CD4-positive, alpha-beta T cell treated with Interleukin-2 at 100 ng/mL for 4 hours (primary cell): ENCODE measurements at regions not wholly inside any gene's neighbourhood (a gene's known extent, or its start where the extent isn't known, plus 50 kb on each side); places are given as distances from the start of the nearest gene placed in this dataset.

ENCODE experiments used
- DNase-seq: peaks from one replicate; pipeline ENCODE4 v3.0.0-alpha.2; 2020; ENCODE audit warnings: low spot score

GRCh38 chr12:97275256-97275655 is 187.3 kb upstream of the RMST start:
- no peak for DNase-seq

DNA sequence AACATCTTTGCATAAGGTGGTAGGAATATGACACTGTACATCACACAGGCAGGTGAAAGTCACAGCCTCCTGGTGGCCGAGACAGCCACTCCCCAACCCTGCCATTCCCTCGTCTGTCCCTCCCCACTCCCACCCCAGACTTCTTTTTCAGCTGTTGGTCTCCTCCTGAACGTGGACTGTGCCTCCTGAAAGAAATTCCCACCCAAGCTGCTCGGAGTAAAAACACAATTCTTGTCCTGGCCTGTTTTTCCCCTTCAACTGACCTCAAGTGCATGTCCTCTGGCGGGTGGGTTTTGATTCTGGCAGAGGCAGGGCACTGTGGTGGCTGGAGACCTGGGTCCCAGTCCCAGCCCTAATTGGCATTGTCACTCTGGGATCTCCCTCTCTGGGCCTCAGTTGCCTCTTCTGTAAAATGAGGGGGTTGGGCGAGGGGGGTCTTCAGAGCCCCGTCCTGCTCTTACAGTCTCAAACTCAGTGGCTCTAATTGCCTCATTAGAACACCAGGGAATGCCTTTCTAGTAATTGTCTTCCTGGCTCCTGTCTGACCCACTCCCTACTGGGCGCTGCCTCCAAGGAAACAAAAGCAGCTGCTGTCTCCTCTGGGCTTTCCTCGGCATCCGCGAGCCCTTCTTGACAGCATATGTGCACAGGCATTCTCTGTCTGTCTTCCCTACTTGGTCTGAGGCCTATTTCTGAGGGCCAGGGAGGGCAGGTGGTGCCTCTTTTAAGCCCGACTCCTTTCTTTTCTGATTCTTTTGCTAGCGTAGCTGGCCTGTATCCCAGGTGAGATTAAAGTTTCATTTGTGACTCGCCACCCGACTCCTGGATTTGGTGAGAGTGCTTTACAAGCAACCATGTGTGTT is 186.6 kb upstream of the RMST start:
- no peak for DNase-seq

DNA sequence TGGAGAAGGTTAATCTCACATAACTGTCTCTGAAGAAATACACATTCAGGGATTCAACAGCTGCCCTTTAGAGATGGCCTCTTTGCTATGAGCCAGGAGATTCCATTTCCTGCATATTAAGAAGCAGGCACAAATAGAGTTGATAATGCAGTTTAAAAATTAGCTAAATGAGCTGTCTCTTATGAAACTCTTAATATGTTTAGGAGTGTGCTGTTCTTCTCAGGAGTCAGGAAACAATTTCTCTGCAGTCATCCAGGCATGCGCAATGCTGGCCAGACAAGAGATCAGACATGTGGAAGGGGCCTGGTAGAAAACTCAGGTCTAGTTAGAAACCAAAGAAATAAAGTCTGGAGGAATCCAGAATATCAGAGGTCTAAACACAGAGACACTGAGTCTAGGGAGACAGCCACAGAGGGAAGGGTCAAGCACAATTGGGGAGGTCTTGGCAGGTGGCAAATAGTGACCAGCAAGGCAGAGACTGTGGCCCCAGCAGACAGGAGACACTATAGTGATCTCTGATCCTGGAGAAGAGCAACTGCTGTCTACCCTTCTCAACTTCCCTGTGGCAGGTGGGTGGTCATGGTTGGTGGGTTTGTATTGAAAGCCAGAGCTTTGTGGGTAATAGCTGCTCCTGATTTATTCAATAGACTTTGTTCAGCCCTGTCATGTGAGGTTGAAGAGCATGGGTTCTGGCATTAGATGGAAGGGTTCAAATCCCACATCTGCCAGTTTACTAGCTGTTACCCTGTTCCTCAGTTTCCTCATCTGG is 185.8 kb upstream of the RMST start:
- no peak for DNase-seq

DNA sequence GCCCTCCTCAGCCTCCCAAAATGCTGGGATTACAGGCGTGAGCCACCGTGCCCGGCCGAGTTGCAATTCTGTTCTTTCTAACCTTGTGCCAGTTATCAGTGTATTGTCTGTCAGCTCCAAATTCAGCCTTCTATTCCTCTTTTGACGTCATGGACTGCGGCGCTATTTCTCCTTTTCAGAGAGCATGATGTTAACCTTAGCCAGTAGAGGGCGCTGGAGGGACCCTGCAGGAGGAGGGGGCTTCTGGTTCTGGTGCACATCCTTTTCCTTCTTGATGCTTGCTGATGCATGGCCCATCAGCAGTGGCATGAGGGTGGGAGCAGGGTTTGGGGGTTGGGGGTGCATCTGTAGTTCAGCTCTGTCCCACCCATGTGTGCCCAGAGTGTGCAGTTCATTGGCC is 179.3 kb upstream of the RMST start:
- DNase-seq, result no peak

- DNase-seq, result no peak
Observed at GRCh38 chr12:97288531-97288930, 174.1 kb upstream of the RMST start.

- DNase-seq, result no peak
Observed at GRCh38 chr12:97292588-97292987, 170.0 kb upstream of the RMST start.

- no peak for DNase-seq
Observed at GRCh38 chr12:97293541-97293940, 169.1 kb upstream of the RMST start.

GRCh38 chr12:97299847-97300246 is 162.8 kb upstream of the RMST start:
- no peak for DNase-seq

DNA sequence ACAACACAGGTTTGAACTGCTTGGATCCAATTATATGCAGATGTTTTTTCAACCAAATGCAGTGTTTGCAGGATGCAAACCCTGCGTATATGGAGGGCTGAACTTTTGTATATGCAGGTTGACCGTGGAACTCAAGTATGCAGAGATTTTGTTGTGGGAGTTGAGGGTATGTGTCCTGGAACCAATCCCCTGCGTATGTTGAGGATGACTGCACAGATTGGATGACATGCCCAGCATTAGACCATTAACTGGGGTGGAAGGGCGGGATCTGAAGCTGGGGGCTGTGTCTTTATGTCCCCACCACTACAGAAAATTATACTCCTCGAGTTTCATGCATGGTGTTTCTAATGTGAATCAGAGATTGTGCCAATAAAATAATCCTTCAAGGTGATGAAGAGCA is 162.2 kb upstream of the RMST start:
- no peak for DNase-seq

GRCh38 chr12:97300891-97301290 is 161.7 kb upstream of the RMST start:
- no peak for DNase-seq

- no peak for DNase-seq
Observed at GRCh38 chr12:97301576-97301975, 161.0 kb upstream of the RMST start.

GRCh38 chr12:97305651-97306050 is 157.0 kb upstream of the RMST start:
- DNase-seq, result no peak

GRCh38 chr12:97306147-97306546 is 156.5 kb upstream of the RMST start:
- no peak for DNase-seq

DNA sequence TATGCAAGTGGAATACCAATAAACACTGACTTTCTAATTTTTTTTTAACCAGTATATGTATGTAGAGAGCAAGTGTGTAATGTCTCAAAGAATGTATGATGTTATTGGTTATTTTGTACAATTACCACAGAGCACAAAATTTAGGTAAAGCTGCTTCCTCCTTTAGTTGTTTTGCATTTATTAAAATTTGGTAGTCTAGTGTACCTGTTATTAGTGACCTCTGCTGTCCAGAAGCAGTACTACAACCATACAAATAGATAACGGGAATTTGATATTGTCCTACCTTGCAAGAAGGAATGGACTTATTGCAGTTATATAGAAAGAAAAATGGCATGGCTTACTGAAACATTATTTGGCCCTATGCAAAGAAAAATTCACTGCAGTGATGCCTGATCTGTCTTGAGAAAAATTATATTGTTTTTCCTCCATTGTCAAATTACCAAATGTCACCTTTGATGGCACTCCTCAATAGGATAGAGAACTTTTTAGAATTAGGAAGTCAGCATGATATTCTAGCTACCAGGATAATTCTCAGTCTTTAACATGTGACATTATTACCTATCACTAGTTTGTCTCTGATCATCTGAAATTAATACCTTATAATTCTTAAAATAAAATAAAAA is 153.9 kb upstream of the RMST start:
- DNase-seq, result peak; percentile 60

DNA sequence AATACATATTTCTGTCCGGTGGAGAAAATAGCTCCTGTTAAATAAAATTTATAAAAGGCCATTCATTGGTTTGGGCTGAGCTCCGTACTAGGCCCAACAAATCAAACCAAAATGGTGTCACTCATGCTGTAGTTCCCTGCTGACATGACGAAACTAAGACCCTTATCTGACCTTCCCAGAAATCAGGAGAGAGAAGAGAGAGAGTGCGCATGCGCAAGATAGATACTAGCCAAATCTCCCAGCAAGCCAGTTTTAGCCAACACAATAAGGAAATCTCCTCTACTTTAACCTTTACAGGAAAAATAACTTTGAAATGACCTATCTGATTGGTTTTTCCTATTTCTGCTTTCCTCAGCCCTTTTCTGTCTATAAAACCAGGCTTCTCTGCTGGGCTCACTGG is 152.7 kb upstream of the RMST start:
- DNase-seq, result no peak

DNA sequence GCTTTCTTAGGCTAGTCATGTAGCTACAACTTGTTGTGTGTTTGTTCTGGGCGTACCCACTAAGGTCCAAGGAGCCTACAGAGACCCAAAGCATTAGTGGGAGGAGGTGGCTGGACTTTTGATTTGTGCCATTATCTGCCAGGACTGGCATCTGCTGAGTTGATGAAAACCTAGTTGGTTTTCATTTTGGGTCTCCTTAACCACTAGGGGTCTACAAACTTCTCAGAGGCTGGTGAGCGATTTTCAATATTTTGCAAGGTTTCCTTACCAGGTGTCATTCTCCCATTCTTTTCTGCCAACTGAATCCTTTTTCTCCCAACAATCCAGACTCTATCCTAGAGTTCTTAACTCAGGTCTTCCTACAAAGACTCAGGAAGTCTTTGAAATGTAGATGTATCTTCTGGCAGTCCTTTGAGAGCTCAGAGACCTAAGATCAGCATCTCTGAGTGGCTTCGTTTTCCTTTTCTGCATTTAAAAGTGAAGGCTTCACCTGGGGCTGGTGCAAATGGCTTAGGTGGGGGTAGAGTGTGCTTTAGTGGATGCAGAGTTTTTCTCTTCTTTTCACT is 150.0 kb upstream of the RMST start:
- DNase-seq, result no peak

DNA sequence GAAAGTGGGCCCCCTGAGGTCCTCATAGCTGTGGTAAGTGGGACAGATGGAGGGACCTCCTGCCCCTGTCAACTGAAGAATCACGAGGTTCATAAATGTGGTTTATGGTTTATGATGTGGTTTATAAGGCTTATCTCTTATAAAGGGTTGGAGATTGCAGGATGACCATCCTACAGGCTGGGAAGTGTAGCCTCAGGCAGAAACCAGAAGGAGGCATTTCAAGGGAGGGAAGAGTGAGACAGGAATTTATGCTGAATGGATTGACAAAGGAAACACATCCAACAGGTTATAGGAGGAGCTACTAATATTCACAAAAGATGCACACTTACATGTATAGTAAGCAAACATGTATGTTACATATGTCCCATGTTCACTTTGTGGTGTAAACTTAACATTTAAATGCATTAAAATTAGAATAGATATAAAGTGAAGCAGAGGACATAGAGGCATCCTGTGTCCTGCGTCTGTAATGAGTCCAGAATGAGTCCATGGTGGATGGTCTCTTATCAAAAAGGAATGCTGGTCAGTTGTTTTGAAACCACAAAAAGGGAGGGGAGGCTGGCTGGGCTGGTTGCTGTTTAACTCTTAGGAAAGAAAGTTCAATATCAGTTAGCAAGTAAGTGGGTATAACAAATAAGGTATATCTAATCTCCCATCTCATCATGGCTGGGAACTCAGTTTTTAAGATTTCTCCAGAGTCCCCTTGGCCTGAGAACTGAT is 149.0 kb upstream of the RMST start:
- no peak for DNase-seq

DNA sequence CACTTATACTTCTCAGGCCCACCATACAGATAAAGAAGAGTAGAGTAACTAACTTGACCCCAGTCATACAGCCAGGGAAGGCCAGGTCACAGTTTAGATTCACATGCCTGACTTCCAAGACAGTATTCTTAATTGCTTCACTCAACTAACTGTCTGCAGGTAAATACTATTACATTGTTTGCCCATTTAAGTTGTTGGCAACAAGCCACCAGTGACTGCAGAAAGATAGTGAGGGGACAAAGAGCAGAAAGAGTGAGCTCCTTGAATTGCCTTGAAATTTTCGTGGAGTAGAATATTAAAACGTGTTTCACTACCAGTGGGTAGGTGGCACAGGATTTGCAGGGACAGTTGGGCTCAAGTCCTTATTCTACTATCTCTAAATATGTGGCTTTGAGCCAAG is 146.3 kb upstream of the RMST start:
- no peak for DNase-seq

- DNase-seq, result no peak
Observed at GRCh38 chr12:97321621-97322020, 141.0 kb upstream of the RMST start.

GRCh38 chr12:97322388-97322787 is 140.2 kb upstream of the RMST start:
- no peak for DNase-seq

GRCh38 chr12:97323154-97323553 is 139.4 kb upstream of the RMST start:
- no peak for DNase-seq

DNA sequence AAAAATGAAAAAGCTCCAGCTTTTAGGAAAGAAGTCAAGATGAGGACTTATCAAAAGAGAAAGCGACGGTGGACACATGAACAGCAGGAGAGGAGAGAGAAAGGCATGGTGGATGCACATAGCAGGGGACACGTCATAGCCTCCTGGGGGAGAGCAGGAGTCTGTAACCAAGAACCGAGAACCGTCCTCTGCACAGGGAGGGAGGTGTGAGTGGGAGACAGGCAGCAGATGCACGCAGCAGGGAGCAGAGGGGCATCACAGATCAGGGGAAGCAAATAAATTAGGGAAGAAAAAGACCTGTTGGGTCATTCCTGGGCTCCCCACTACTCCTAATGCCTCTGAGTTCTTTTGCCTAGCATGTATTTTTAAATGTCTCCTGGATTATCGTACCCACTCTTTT is 138.1 kb upstream of the RMST start:
- DNase-seq, result no peak
